Epithelial cell of prostate (primary cell): ENCODE measurements at regions not wholly inside any gene's neighbourhood (a gene's known extent, or its start where the extent isn't known, plus 50 kb on each side); places are given as distances from the start of the nearest gene placed in this dataset.
"Not testable (repeated sequence)": the region's sequence is repeated elsewhere in the genome, so short reads cannot be mapped to it uniquely, and the experiment has no call there.

Source experiments
- DNase-seq: peaks from one replicate; pipeline ENCODE4 v3.0.0-alpha.2; 2011; ENCODE audit warnings: low read depth, low spot score
- H3K27ac ChIP-seq: fragments of 450-650 bp; 2 replicates; pipeline ENCODE4 v1.5.1; 2017; ENCODE audit warnings: mild to moderate bottlenecking

DNA sequence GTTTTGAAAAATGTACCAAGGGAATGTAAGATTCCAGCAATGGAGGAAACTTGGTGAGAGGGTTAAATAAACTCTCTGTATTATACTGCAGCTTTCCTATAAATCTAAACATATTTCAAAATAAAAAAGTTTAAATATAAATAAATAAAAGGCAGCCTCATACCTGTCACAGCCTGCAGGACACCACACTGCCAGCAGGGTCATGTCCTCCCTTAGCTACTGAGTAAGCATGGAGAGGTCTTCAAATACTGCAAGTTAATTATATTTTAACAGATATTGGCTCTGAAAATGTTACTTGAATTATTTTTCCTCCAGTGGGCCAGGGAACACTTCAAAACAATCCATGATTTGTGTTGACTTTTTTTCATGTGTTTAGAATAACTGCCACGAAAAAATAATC lies 852.8 kb upstream of the PCDH7 start:
- H3K27ac ChIP-seq: no peak overlapping the region
- DNase-seq: no peak

DNA sequence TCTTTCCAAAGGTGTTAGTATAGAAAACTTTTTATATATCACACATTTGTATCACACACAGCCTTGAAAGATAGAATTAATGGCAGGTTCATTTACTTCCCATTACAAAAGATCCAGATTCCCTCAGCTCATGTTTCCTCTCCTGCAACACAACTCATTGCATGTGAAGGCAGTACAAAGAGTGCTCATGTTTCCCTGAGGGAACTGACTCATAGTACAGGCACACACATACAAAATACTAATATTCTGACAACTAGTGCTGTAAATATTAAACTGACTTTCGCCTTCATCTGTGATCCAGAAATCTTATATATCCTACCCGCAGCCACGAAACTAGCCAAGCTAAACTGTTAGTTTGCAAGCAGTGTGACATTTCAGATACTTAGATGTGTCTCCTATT lies 819.8 kb upstream of the PCDH7 start:
- H3K27ac ChIP-seq: no peak overlapping the region
- peak; percentile 3 for DNase-seq

DNA sequence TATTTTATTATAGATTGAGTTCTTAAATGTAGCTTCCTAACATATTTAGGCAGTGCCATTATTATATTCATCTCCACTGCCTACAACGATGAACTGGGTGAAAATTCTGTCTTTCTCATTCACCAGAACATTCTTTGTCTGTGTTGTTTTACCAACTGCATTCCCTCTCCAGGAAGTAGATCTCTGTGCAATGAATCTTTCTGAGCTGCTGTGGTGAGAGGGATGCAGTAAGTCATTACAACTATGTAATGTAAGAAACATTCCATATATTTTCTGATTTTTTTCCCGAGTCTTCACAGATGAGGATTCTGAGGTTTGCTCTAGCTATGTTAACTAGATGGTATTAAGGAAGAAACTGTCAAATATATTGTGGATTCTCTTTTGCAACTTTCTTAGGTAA lies 811.9 kb upstream of the PCDH7 start:
- DNase-seq: no peak
- no peak overlapping the region for H3K27ac ChIP-seq

DNA sequence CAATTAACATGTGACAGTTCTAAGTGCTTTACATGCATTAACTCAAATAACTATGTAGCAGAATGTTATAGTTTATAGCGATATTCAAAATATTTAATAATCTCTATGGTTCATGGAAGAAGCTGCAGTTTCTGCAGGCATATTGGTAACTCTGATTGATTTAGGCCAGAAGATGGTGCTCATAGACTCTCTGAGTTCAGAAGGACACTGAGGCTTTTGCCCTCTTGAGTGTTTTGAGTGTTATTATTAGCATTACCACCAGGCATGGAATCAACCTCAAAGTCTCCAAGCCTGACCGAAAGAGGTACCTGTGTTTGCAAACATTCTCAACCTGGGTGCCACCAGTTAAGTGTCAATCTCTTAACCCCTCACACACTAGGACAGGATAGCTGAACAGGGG lies 792.3 kb upstream of the PCDH7 start:
- no peak overlapping the region for H3K27ac ChIP-seq
- no peak for DNase-seq

DNA sequence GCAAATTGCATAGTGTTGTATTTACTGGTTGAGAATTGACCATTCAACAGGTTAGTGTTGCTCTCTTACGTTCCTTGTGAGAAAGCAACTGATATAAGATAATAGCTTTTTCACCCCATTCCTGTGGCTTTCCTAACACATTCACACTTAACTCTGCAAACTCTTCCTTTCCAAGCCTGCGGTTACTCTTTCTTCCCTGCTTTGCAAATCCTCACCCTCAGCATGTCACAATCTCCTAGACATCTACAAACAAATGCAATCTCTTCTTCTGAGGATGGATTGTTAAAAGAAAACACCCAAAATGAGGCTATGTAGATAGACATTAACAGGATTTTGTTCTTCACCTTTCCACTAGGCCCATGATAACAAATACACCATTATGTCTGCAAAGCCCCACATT lies 771.7 kb upstream of the PCDH7 start:
- no peak overlapping the region for H3K27ac ChIP-seq
- no peak for DNase-seq

DNA sequence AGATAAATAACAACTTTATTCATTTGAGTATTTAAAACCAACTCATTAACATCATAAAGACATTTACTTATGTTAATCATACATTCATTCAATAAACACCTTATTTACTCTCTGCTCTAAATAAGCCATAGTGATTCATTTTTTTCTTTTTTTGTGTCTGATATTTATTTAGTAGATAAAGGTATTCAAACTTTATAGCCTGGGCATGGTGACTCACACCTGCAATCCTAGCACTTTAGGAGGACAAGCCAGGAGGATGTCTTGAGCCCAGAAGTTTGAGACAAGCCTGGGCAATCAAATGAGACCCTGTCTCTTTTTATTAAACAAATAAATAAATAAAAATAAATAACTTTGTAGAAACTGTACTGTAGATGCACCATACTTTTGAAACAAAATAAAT lies 771.3 kb upstream of the PCDH7 start:
- H3K27ac ChIP-seq: no peak overlapping the region
- DNase-seq: no peak

DNA sequence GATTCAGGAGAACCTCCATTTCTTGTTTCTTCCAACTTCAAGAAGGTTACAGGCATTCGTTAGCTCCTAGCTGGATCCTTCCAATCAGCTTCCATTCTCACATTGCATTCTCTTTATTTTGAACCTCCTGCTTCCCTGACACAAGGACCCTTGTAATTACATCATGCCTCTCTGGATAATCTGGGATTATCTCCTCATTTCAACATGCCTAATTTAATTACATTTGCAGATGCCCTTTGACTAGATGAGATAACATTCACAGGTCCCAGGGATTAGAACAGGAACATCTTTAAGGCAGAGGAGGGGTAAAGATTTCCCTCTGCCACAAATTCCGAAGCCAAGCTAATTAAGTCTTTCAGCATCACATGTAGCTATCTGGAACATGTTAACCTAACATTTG lies 753.8 kb upstream of the PCDH7 start:
- no peak overlapping the region for H3K27ac ChIP-seq
- DNase-seq: no peak

DNA sequence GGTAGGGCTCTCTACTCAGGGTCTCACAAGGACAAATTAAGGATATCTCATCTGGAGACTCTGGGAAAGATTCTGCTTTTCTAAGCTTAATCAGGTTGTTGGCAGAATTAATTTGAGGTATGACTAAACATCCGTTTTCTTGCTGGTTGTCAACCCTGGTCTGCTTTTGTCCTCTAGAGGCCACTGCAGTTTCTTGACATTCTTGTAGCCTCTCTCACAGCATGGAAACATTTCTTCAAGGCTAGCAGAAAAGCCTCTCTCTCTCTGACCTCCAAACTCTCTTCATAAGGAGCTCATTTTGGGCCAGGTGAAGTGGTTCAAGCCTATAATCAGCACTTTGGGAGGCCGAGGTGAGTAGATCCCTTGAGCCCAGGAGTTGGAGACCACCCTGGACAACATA lies 749.5 kb upstream of the PCDH7 start:
- H3K27ac ChIP-seq: no peak overlapping the region
- DNase-seq: no peak

DNA sequence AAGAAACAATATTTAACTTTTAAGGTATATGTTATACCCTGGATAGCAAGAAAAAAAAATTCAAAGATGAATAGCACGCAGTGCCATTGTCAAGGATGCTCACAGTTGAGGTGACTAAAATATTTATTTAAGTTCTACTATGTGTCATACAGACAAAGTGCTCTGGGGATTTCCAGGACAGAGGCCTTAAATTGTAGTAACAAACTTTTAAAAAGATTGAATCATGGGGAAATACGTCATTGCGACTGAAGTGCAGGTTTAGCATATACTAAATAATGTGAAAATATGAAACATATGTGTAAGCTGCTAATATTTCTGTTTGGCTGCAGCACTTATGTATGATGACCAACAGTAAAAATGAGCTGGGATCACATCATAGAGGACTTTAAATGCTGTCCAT lies 748.0 kb upstream of the PCDH7 start:
- H3K27ac ChIP-seq: no peak overlapping the region
- DNase-seq: no peak

DNA sequence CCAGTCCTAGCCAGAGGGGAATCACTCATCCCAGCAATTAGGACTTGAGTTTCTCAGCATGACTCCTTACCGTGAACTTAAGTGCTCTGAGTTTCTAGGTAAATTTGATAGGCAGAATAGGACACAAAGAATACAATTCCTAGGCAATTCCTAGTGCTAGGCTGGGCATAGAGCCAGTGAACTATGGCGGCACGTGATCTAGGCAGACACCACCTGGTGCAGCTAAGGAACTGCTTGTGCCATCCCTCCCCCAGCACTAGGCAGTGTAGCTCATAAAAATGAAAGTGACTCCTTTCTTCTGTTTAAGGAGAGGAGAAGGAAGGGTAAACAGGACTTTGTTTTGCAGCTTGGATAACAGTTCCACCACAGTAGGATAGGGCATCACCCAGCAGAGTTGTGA lies 736.3 kb upstream of the PCDH7 start:
- no peak overlapping the region for H3K27ac ChIP-seq
- no peak for DNase-seq

DNA sequence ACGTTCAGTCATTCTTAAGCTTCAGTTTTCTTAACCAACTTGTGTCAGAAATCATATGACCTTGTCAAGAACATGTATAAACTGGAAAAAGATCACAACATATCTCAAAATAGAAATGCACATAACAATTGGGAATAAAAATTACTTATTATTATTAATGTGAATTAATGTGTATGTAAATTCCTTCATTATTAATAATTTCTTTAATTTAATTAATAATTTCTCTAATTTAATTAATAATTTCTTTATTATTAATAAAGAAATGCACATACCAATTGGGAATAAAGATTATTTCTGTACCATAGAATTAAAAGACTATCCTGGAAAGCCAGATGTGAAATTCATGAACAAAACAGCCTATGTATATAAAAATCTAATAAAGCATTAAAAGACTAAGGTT lies 718.5 kb upstream of the PCDH7 start:
- no peak for DNase-seq
- no peak overlapping the region for H3K27ac ChIP-seq

DNA sequence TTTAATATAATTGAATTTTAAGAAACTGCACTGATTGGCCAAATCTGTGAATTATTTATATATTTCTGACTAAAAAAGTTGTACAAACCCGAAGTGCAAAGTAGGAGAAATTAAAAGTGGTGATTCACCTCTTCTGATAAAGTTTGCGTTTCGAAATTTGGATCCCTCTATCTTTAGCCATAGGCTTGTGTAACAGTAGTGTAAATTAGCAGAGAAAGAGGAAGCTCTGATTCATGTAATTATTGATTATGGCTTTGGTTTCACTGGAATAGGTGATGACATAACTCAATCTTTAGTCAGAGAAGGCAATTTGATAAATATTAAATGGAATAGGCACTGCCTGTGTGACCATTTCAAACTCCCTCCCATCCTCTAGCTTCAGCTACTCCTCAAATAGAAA lies 717.8 kb upstream of the PCDH7 start:
- H3K27ac ChIP-seq: no peak overlapping the region
- DNase-seq: no peak

DNA sequence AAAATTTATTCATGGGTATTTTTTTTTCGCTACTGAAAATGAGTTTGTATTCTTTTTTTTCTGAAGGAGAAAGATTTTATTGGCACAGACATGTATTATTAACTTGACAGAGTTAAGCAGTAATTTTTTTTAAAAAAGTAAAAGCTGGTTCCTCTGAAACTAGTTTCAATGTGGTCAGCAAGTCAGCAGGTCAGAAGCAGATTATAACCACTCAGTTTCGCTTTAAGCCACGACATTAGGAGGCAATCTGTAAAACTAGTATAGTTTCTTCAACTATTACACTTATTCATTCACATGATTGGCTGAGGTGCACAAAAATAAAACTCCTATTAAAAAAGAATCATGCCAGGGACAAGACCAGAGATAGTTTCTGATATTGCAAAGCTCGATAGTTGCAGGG lies 714.2 kb upstream of the PCDH7 start:
- DNase-seq: no peak
- no peak overlapping the region for H3K27ac ChIP-seq

DNA sequence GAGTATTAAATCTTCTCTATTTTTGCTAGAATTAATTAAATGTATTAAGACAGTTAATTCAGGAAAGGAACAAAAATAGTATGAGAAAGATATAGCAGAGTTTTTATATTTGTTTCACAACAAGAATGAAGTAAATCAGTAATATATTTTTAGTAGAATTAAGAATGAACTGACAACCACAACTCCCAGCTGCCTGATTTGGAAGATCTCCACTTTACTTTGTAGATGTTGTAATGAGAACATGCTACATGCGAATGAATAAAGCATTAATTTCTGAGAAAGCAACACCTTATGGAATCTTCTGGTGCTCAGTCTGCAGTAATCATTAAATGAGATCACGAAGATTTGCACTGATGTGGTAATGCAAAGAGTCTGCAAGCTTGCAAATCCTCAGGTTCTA lies 695.6 kb upstream of the PCDH7 start:
- no peak overlapping the region for H3K27ac ChIP-seq
- no peak for DNase-seq

DNA sequence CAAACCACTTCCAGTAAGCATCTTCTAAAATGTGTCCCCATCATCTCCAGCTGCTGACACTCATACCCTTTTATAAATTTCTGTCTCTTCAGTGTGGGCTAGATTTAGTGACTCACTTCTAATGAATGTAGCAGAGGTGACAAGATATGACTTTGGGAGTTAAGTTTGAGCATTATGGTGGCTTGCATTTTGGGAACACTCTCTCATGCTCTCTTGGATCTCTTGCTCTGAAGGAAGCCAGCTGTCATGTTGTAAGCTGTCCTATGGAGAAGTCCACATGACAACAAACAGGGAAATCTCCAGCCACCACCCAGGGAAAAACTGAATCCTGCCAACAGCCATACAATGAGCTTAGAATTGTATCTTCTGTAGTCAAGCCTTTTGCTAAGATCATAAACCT lies 691.3 kb upstream of the PCDH7 start:
- DNase-seq: no peak
- H3K27ac ChIP-seq: no peak overlapping the region

DNA sequence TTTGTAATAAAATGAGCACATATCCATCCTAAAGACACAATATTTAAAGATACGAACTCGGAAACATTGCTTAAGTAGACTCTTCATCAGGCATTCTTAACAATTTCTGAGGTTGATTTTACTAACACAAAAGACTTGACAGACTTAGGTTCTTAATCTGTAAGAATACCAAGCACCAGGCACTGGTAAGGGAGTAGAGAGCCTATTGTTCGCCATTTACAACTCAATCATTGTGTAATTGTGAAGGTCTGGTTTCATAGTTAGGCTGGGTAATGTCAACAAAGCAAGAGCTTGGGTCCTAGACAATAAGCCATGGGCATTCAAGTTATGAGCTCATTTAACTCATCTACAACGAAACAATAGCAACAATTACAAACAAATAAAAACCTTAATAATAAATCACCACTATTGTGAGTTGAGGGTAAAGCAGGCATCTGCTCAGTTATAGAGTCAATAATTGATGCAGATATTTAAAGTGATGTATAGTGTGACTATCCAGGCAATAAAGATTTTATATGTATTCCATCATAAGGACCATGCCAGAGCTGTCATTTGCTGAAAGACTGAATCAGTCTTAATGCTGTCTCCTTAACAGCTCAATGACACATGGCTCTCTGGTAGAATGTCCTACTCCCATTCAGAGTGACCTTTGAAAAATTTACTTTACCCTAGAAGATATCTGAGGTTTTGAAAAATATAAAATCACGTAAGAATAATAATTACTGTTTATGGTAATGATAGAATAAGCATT lies 664.0 kb upstream of the PCDH7 start:
- H3K27ac ChIP-seq: no peak overlapping the region
- DNase-seq: no peak

DNA sequence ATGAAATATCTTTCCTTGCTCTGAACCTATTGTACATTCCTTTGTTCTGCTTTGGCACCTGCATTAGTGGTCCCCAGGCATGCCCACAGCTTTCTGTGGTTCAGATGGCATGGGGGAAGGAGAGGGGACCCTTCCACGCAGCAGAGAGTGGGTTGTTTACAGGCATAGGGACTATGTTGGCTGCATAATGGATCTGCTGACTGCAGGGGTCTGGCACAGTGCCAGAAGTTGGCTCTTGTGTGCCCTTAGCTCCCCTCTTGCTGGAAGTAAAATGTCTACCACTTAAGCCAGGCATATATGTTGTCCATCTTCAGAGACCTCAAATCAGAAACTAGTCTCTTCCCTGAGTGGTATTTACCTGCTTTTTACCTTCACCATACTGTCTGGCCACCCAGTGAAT lies 651.9 kb upstream of the PCDH7 start:
- no peak overlapping the region for H3K27ac ChIP-seq
- no peak for DNase-seq

DNA sequence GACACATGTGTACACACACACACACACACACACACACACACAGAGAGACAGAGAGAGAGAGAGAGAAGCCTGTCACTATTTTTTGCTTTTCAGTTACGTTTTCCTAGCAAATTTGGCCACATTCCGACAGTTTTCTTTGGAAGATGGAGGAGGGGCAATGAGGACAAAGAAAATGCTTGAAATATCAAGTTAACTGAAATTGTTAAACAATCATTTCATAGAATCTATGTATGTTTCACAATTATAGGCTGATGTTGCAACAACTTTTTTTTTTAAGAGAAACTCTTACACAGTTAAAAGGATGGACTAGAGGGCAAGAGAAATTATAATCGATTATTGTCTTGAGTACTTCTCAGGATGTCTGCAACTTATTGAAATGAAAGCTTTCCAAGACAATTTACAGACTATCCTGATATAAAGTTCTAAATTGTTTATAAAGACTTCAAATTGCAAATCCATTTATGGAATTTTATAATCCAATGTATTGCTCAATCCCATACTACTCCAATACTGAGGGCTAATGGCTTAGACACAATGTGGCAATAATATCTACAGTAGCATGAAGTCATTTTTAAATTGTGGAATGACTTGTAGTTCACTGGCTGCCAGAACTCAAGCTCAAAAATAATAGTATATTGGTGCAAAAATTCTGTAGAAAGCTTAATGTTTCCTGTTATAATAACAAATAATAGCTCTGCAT lies 647.0 kb upstream of the PCDH7 start:
- no peak overlapping the region for H3K27ac ChIP-seq
- DNase-seq: no peak

DNA sequence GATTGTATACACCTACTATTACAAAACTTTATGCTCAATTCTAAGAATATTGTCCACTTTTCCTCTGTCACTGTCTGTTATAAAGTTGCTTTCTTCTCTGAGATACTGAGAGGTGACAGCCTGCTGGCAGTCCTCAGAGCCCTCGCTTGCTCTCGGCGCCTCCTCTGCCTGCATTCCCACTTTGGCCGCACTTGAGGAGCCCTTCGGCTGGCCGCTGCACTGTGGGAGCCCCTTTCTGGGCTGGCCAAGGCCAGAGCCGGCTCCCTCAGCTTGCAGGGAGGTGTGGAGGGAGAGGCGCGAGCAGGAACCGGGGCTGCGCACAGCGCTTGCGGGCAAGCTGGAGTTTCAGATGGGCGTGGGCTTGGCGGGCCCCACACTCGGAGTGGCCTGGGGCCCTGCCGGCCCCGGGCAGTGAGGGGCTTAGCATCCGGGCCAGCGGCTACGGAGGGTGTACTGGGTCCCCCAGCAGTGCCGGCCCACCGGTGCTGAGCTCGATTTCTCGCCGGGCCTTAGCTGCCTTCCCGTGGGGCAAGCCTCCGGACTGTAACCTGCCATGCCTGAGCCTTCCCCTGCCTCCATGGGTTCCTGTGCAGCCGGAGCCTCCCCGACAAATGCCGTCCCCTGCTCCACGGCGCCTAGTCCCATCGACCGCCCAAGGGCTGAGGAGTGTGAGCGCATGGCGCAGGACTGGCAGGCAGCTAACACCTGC lies 627.6 kb upstream of the PCDH7 start:
- DNase-seq, H3K27ac ChIP-seq: not testable (repeated sequence)

DNA sequence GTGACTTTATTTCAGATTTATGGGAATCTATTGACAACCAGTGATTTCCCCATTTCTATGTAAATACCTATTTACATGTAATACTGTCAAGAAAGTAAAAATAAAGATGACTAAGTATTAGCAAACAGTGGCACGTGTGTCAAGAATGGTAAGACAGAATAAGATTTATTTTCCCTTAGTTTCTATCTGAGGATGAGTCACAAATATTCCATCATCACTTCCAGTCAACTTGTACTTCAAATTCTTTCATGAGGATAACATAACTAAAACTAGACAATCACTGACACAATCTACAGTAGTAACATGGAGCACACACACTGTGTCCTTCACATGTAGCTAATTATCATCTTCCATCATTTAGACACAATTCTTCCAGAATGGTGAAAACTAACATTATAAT lies 625.3 kb upstream of the PCDH7 start:
- peak; percentile 37 for DNase-seq
- no peak overlapping the region for H3K27ac ChIP-seq

DNA sequence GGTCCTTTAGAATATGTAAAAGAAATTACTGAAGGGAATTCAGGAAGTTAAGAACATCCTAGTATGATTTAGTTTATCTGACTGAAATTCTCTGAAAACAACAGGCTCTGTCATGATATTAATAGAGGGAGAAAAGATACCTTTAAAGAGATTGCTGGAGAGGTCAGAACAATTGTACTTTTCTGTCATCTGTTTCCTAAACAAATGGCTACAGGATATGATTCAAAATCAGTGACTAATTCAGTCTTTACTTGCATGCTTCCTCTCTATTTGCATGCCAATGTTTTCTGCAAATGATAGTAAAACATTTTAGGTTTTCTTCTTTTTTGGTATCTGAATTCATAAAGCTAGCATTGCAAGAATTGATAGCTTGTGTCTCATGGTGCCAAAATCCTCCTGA lies 616.7 kb upstream of the PCDH7 start:
- H3K27ac ChIP-seq: peak overlapping the region; percentile 35
- DNase-seq: no peak

DNA sequence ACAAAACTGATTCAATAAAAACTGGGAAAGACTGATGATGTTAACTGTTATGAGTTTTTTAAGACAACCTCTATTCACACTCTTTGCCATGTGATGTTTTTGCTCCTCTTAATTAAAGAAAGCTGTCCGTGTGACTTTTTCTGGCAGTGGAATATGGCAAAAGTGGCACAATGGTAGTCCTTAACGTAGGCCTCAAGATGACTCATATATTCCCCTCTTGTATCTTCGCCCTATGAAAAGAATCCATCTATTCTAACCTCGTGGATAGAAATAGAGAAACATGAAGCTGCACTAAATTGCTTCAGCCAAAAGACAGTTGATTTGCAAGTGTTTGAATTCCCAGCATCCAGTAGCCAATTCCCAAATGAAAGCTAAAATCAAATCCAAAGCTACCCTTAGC lies 603.8 kb upstream of the PCDH7 start:
- H3K27ac ChIP-seq: no peak overlapping the region
- DNase-seq: no peak
